ENCODE measurements at regions not wholly inside any gene's neighbourhood (a gene's known extent, or its start where the extent isn't known, plus 50 kb on each side); places are given as distances from the start of the nearest gene placed in this dataset.

GRCh38 chr17:14442798-14443528, 142.1 kb downstream of the HS3ST3B1 start:
- TF ChIP-seq USF1 (IDR thresholded peaks at IDR 0.05) = no peak
- no peak for TF ChIP-seq TAF1 (IDR thresholded peaks at IDR 0.05; ENCODE audit: low read depth)
- TF ChIP-seq TCF12 (IDR thresholded peaks at IDR 0.05; ENCODE audit: low read depth) = no peak
- no peak for TF ChIP-seq CEBPB (IDR thresholded peaks at IDR 0.05)
- no peak for TF ChIP-seq EGR1 (IDR thresholded peaks at IDR 0.05)
- no peak for TF ChIP-seq NFIC (IDR thresholded peaks at IDR 0.05)
- TF ChIP-seq TEAD4 (IDR thresholded peaks at IDR 0.05) = no peak
- TF ChIP-seq MAX (IDR thresholded peaks at IDR 0.05) = no peak
- no peak for TF ChIP-seq FOXM1 (IDR thresholded peaks at IDR 0.05; ENCODE audit: borderline replicate concordance, low read depth)

GRCh38 chr17:14437176-14437575, 136.3 kb downstream of the HS3ST3B1 start:
- TF ChIP-seq CREB1 (IDR thresholded peaks at IDR 0.05; ENCODE audit: low read depth) = no peak
- TF ChIP-seq CEBPB (IDR thresholded peaks at IDR 0.05) = no peak
- TF ChIP-seq ZBTB7A (IDR thresholded peaks at IDR 0.05; ENCODE audit: low read depth) = no peak
- no peak for TF ChIP-seq TCF12 (IDR thresholded peaks at IDR 0.05; ENCODE audit: low read depth)

GRCh38 chr17:14436266-14436665, 135.4 kb downstream of the HS3ST3B1 start:
- TF ChIP-seq TEAD4 (IDR thresholded peaks at IDR 0.05) = no peak
- TF ChIP-seq CREB1 (IDR thresholded peaks at IDR 0.05; ENCODE audit: low read depth) = no peak
- no peak for TF ChIP-seq TCF12 (IDR thresholded peaks at IDR 0.05; ENCODE audit: low read depth)
- TF ChIP-seq EGR1 (IDR thresholded peaks at IDR 0.05) = no peak
- TF ChIP-seq FOXM1 (IDR thresholded peaks at IDR 0.05; ENCODE audit: borderline replicate concordance, low read depth) = no peak
- no peak for TF ChIP-seq ZBTB7A (IDR thresholded peaks at IDR 0.05; ENCODE audit: low read depth)
- no peak for TF ChIP-seq CEBPB (IDR thresholded peaks at IDR 0.05)
- no peak for TF ChIP-seq RAD21 (IDR thresholded peaks at IDR 0.05; ENCODE audit: low read depth)
- TF ChIP-seq NFIC (IDR thresholded peaks at IDR 0.05) = no peak
- no peak for TF ChIP-seq EP300 (IDR thresholded peaks at IDR 0.05; ENCODE audit: borderline replicate concordance)
- TF ChIP-seq YY1 (IDR thresholded peaks at IDR 0.05; ENCODE audit: low read depth) = no peak
- TF ChIP-seq USF1 (IDR thresholded peaks at IDR 0.05) = no peak
- no peak for TF ChIP-seq REST (IDR thresholded peaks at IDR 0.05; ENCODE audit: low read depth)
- no peak for TF ChIP-seq MAX (IDR thresholded peaks at IDR 0.05)
- no peak for TF ChIP-seq TAF1 (IDR thresholded peaks at IDR 0.05; ENCODE audit: low read depth)

GRCh38 chr17:14434506-14434905, 133.6 kb downstream of the HS3ST3B1 start:
- TF ChIP-seq FOXM1 (IDR thresholded peaks at IDR 0.05; ENCODE audit: borderline replicate concordance, low read depth) = no peak
- TF ChIP-seq ZBTB7A (IDR thresholded peaks at IDR 0.05; ENCODE audit: low read depth) = no peak
- TF ChIP-seq USF1 (IDR thresholded peaks at IDR 0.05) = no peak
- no peak for TF ChIP-seq EP300 (IDR thresholded peaks at IDR 0.05; ENCODE audit: borderline replicate concordance)
- no peak for TF ChIP-seq TAF1 (IDR thresholded peaks at IDR 0.05; ENCODE audit: low read depth)
- no peak for TF ChIP-seq CREB1 (IDR thresholded peaks at IDR 0.05; ENCODE audit: low read depth)
- no peak for TF ChIP-seq TCF12 (IDR thresholded peaks at IDR 0.05; ENCODE audit: low read depth)
- no peak for TF ChIP-seq EGR1 (IDR thresholded peaks at IDR 0.05)
- no peak for TF ChIP-seq RAD21 (IDR thresholded peaks at IDR 0.05; ENCODE audit: low read depth)
- TF ChIP-seq REST (IDR thresholded peaks at IDR 0.05; ENCODE audit: low read depth) = no peak
- TF ChIP-seq MAX (IDR thresholded peaks at IDR 0.05) = no peak
- TF ChIP-seq NFIC (IDR thresholded peaks at IDR 0.05) = no peak
- no peak for TF ChIP-seq CEBPB (IDR thresholded peaks at IDR 0.05)
- no peak for TF ChIP-seq TEAD4 (IDR thresholded peaks at IDR 0.05)

- TF ChIP-seq TEAD4 (IDR thresholded peaks at IDR 0.05) = no peak
- TF ChIP-seq CEBPB (IDR thresholded peaks at IDR 0.05) = no peak
- no peak for TF ChIP-seq USF1 (IDR thresholded peaks at IDR 0.05)
- TF ChIP-seq EGR1 (IDR thresholded peaks at IDR 0.05) = no peak
- TF ChIP-seq YY1 (IDR thresholded peaks at IDR 0.05; ENCODE audit: low read depth) = no peak
- TF ChIP-seq TAF1 (IDR thresholded peaks at IDR 0.05; ENCODE audit: low read depth) = no peak
- TF ChIP-seq NFIC (IDR thresholded peaks at IDR 0.05) = no peak
- no peak for TF ChIP-seq FOXM1 (IDR thresholded peaks at IDR 0.05; ENCODE audit: borderline replicate concordance, low read depth)
- TF ChIP-seq MAX (IDR thresholded peaks at IDR 0.05) = no peak
- TF ChIP-seq ZBTB7A (IDR thresholded peaks at IDR 0.05; ENCODE audit: low read depth) = no peak
- TF ChIP-seq REST (IDR thresholded peaks at IDR 0.05; ENCODE audit: low read depth) = no peak
- no peak for TF ChIP-seq EP300 (IDR thresholded peaks at IDR 0.05; ENCODE audit: borderline replicate concordance)
- TF ChIP-seq TCF12 (IDR thresholded peaks at IDR 0.05; ENCODE audit: low read depth) = no peak
- no peak for TF ChIP-seq RAD21 (IDR thresholded peaks at IDR 0.05; ENCODE audit: low read depth)
- TF ChIP-seq CREB1 (IDR thresholded peaks at IDR 0.05; ENCODE audit: low read depth) = no peak
Observed at GRCh38 chr17:14432079-14432478, 131.2 kb downstream of the HS3ST3B1 start.

All from Ishikawa (cell line).